Keratinocyte (primary cell): ENCODE measurements at regions not wholly inside any gene's neighbourhood (a gene's known extent, or its start where the extent isn't known, plus 50 kb on each side); places are given as distances from the start of the nearest gene placed in this dataset.

Experiments
- EZH2 ChIP-seq: IDR thresholded peaks from one replicate; pipeline ENCODE4 v1.6.1; 2012; ENCODE audit warnings: inconsistent platforms, mild to moderate bottlenecking, low read length, moderate library complexity
- TF ChIP-seq, protein P1 (sequence below), 3 experiments: IDR thresholded peaks in 1 of 3; conservative IDR thresholded peaks in 1 of 3; optimal IDR thresholded peaks in 1 of 3; 2 replicates in 2 of 3; 3 replicates in 1 of 3; pipeline versions ENCODE3 to v1.5.1; 2011; ENCODE audit warnings: low read length in 3 of 3, mild to moderate bottlenecking in 3 of 3, moderate library complexity in 2 of 3, control low read depth in 1 of 3, inconsistent platforms in 1 of 3; ENCODE audit not compliant: insufficient read depth in 2 of 3; ENCODE audit errors: extremely low read depth in 1 of 3

DNA sequence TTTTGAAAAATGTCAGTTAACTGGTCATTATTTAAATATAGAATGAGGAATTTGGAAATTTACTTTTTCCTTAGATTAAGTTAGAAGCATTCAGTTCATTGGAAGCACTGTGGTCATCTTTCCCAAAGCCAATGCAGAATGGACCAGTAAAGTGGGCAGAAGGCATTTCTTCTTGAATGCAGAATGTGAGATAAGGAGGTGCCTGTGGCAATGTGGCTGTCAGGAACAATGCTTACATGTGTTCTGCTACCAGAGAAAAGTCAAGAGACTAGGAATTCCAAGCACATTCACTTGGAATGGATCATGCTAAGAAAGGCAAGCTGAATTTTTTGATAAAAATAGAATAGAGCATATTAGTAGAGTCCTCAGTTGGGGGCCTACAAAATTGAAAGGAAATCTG, 295.0 kb upstream of the KCNH7 start:
- TF ChIP-seq, protein P1, sequence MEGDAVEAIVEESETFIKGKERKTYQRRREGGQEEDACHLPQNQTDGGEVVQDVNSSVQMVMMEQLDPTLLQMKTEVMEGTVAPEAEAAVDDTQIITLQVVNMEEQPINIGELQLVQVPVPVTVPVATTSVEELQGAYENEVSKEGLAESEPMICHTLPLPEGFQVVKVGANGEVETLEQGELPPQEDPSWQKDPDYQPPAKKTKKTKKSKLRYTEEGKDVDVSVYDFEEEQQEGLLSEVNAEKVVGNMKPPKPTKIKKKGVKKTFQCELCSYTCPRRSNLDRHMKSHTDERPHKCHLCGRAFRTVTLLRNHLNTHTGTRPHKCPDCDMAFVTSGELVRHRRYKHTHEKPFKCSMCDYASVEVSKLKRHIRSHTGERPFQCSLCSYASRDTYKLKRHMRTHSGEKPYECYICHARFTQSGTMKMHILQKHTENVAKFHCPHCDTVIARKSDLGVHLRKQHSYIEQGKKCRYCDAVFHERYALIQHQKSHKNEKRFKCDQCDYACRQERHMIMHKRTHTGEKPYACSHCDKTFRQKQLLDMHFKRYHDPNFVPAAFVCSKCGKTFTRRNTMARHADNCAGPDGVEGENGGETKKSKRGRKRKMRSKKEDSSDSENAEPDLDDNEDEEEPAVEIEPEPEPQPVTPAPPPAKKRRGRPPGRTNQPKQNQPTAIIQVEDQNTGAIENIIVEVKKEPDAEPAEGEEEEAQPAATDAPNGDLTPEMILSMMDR (optimal IDR thresholded peaks at IDR 0.05 in 1 of 3, IDR thresholded peaks at IDR 0.05 in 1 of 3, conservative IDR thresholded peaks at IDR 0.05 in 1 of 3; ENCODE audit: extremely low read depth in 1 of 3, insufficient read depth in 2 of 3, low read length in 3 of 3), result no peak
- no peak for TF ChIP-seq EZH2
